ENCODE measurements at regions not wholly inside any gene's neighbourhood (a gene's known extent, or its start where the extent isn't known, plus 50 kb on each side); places are given as distances from the start of the nearest gene placed in this dataset.
"Not testable (repeated sequence)": the region's sequence is repeated elsewhere in the genome, so short reads cannot be mapped to it uniquely, and the experiment has no call there.

- TF ChIP-seq CTCF (IDR thresholded peaks at IDR 0.05; ENCODE audit: low read length, missing control alignments), result no peak
- no peak for DNase-seq (ENCODE audit: low read depth)
- H3K4me3 ChIP-seq (replicated peaks; ENCODE audit: low read depth, low read length), result no peak overlapping the region
Observed at GRCh38 chr20:12111431-12112088, 193.9 kb downstream of the BTBD3 start.

- TF ChIP-seq CTCF (IDR thresholded peaks at IDR 0.05; ENCODE audit: low read length, missing control alignments), result no peak
- H3K4me3 ChIP-seq (replicated peaks; ENCODE audit: low read depth, low read length), result no peak overlapping the region
- DNase-seq (ENCODE audit: low read depth), result no peak
Observed at GRCh38 chr20:12112089-12112474, 194.4 kb downstream of the BTBD3 start.

GRCh38 chr20:12112665-12113064 lies 195.0 kb downstream of the BTBD3 start:
- TF ChIP-seq CTCF (IDR thresholded peaks at IDR 0.05; ENCODE audit: low read length, missing control alignments), result no peak
- DNase-seq (ENCODE audit: low read depth), result no peak
- no peak overlapping the region for H3K4me3 ChIP-seq (replicated peaks; ENCODE audit: low read depth, low read length)

- H3K4me3 ChIP-seq (replicated peaks; ENCODE audit: low read depth, low read length), result no peak overlapping the region
- TF ChIP-seq CTCF (IDR thresholded peaks at IDR 0.05; ENCODE audit: low read length, missing control alignments), result no peak
Observed at GRCh38 chr20:12113075-12113467, 195.4 kb downstream of the BTBD3 start.

GRCh38 chr20:12113468-12114371 lies 196.0 kb downstream of the BTBD3 start:
- no peak for TF ChIP-seq CTCF (IDR thresholded peaks at IDR 0.05; ENCODE audit: low read length, missing control alignments)
- no peak overlapping the region for H3K4me3 ChIP-seq (replicated peaks; ENCODE audit: low read depth, low read length)
- DNase-seq (ENCODE audit: low read depth), result peak; percentile 82

More at GRCh38 chr20:12113075-12113467, 195.4 kb downstream of the BTBD3 start:
- DNase-seq (ENCODE audit: low read depth), result no peak

GRCh38 chr20:12129114-12129513 lies 211.4 kb downstream of the BTBD3 start:
- DNase-seq (ENCODE audit: low read depth); H3K4me3 ChIP-seq (replicated peaks; ENCODE audit: low read depth, low read length): not testable (repeated sequence)

- not testable (repeated sequence) for H3K4me3 ChIP-seq (replicated peaks; ENCODE audit: low read depth, low read length); DNase-seq (ENCODE audit: low read depth)
Observed at GRCh38 chr20:12129532-12129931, 211.8 kb downstream of the BTBD3 start.

- no peak overlapping the region for H3K4me3 ChIP-seq (replicated peaks; ENCODE audit: low read depth, low read length)
- no peak for TF ChIP-seq CTCF (IDR thresholded peaks at IDR 0.05; ENCODE audit: low read length, missing control alignments)
- DNase-seq (ENCODE audit: low read depth), result peak; percentile 19
Observed at GRCh38 chr20:12130781-12131180, 213.1 kb downstream of the BTBD3 start.

Data from fibroblast of pulmonary artery (primary cell).